ENCODE measurements at regions not wholly inside any gene's neighbourhood (a gene's known extent, or its start where the extent isn't known, plus 50 kb on each side); places are given as distances from the start of the nearest gene placed in this dataset.

DNA sequence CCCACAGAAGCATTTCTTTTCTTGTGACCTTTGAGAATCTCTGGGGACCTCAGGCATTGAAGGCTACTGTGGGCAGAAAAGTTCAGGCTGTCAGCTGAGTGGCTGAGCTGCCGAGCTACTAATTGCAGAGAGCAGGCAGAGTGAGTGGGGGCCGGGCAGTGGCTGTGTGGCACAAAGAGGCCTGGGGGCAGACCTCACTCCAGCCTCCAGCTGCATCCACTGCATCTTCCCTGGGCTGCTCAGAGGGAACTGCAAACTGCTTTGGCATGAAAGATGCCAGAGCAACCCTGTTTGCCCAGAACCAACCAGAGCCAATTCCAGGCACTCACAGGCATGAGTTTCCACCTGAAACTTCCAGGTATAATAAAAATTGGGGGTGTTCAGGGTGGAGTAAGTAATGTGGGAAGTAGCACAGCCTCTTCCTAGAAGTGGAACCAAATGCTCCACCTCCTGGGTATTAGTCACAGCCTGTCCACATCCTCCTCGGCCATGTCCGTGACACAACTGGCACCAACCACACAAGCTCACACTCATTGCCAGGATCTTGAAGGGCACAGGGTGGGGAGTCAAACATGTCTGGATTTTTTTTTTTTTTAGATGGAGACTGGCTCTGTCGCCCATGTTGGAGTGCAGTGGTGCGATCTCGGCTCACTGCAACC is 548.9 kb downstream of the BNC2 start:
- TF ChIP-seq REST (IDR thresholded peaks at IDR 0.05; ENCODE audit: low read depth) (no peak), EZH2 (IDR thresholded peaks at IDR 0.05) (no peak), POLR2A (IDR thresholded peaks at IDR 0.05; ENCODE audit: borderline replicate concordance, extremely low read depth, insufficient read depth, insufficient read length) (no peak), POLR2AphosphoS5 (IDR thresholded peaks at IDR 0.05; ENCODE audit: low read depth, low read length) (no peak), TCF7L2 (IDR thresholded peaks at IDR 0.05; ENCODE audit: borderline replicate concordance, extremely low read depth, insufficient read depth, insufficient read length) (no peak), CEBPB (IDR thresholded peaks at IDR 0.05; ENCODE audit: low read depth) (no peak), MAX (IDR thresholded peaks at IDR 0.05) (no peak)
- TF ChIP-seq, protein P1, sequence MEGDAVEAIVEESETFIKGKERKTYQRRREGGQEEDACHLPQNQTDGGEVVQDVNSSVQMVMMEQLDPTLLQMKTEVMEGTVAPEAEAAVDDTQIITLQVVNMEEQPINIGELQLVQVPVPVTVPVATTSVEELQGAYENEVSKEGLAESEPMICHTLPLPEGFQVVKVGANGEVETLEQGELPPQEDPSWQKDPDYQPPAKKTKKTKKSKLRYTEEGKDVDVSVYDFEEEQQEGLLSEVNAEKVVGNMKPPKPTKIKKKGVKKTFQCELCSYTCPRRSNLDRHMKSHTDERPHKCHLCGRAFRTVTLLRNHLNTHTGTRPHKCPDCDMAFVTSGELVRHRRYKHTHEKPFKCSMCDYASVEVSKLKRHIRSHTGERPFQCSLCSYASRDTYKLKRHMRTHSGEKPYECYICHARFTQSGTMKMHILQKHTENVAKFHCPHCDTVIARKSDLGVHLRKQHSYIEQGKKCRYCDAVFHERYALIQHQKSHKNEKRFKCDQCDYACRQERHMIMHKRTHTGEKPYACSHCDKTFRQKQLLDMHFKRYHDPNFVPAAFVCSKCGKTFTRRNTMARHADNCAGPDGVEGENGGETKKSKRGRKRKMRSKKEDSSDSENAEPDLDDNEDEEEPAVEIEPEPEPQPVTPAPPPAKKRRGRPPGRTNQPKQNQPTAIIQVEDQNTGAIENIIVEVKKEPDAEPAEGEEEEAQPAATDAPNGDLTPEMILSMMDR (IDR thresholded peaks at IDR 0.05 in 2 of 3, conservative IDR thresholded peaks at IDR 0.05 in 1 of 3; ENCODE audit: borderline replicate concordance in 1 of 3, insufficient read depth in 1 of 3, low read depth in 2 of 3, low read length in 2 of 3), result no peak
